A172 (cell line): ENCODE measurements at regions not wholly inside any gene's neighbourhood (a gene's known extent, or its start where the extent isn't known, plus 50 kb on each side); places are given as distances from the start of the nearest gene placed in this dataset.
"Not testable (repeated sequence)": the region's sequence is repeated elsewhere in the genome, so short reads cannot be mapped to it uniquely, and the experiment has no call there.

ENCODE experiments used
- DNase-seq: peaks from one replicate; pipeline ENCODE4 v3.0.0-alpha.2; 2015; ENCODE audit warnings: low spot score

GRCh38 chr16:47907109-47907508 is 248.7 kb downstream of the ABCC12 start:
- DNase-seq = no peak

GRCh38 chr16:47905771-47906170 is 250.0 kb downstream of the ABCC12 start:
- DNase-seq = peak; percentile 38

GRCh38 chr16:47904691-47905090 is 251.1 kb downstream of the ABCC12 start:
- no peak for DNase-seq

DNA sequence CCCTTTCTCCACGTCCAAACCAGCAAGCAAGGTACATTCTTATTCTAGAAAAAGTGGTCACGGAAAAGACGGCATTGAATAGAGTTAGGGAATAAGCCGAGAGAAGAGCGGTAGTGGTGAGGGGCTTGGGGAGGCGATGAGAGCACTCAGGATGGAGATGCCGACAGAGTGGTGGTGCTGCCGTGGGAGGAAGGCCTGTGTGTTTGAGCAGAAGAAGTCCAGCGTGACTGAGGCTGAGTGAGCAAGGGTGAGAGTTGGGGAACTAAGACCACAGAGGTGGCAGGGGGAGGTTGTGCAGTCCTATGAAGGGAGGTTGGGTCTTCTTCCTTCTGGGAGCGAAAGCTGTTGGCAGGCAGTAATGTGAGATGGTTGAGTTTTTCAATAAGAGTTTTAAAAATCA is 252.3 kb downstream of the ABCC12 start:
- no peak for DNase-seq

- DNase-seq = not testable (repeated sequence)
Observed at GRCh38 chr16:47897105-47897504, 258.7 kb downstream of the ABCC12 start.

GRCh38 chr16:47895146-47895545 is 260.6 kb downstream of the ABCC12 start:
- DNase-seq = no peak

GRCh38 chr16:47892999-47893398 is 262.8 kb downstream of the ABCC12 start:
- DNase-seq = no peak

GRCh38 chr16:47888734-47889133 is 267.1 kb downstream of the ABCC12 start:
- no peak for DNase-seq

DNA sequence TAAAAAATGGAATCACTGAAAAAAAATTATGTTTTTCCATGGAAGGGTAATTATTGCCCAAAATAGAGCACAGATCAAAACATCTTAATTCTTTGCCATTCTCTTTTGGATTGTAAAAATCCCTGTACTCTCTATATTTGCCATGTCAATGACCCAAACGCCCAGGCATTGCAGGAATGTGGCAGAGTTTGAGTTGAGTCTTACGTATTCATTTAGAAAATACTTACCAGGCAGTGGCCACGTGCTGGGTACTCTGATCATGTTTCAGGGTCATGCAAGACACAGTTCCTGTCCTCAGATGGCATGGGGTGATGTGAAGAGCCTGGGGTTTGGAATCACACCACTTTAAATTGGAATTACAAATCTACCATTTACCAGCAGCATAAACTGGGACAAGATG is 267.7 kb downstream of the ABCC12 start:
- DNase-seq = peak; percentile 64

DNA sequence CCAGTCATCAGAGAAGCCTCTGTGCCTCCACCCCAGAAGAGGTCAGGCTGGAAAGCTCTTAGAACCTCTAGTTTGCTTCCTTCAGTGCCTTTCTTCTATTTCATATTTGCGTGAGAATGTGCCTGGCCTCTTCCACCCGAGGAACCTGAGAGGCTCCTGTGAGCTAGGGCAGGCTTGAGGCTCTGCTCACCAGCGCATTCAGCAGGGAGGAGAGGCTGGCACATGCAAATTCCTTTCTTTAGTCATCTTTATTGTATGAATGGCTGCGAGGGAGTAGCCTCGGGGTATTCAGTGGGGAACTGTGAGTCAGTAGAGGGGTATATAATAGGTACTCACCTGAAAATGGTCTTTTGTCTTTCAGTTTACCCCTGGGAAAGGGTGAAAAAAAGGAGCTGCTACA is 268.3 kb downstream of the ABCC12 start:
- peak; percentile 38 for DNase-seq

GRCh38 chr16:47886631-47887415 is 269.0 kb downstream of the ABCC12 start:
- no peak for DNase-seq

DNA sequence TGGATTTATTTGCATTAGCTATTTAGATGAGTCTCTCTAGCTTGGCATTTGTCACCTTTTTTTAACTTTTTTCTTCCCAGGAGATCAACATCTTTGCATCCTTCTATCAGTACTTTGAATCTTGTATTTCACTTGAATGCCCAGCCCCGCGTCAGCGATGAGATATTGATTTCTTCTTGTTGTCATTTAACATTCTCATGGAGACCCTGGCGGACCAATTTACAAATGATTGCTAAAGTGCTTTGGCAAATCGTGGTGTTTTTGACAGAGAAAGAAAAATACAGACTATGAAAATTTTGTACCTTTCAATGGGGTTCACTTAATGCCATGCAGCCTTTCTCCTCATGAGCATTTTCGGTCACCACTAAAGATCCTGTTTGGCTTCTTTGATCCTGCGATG is 269.7 kb downstream of the ABCC12 start:
- DNase-seq = no peak

GRCh38 chr16:47885489-47885888 is 270.3 kb downstream of the ABCC12 start:
- no peak for DNase-seq

- no peak for DNase-seq
Observed at GRCh38 chr16:47884116-47884725, 271.6 kb downstream of the ABCC12 start.

DNA sequence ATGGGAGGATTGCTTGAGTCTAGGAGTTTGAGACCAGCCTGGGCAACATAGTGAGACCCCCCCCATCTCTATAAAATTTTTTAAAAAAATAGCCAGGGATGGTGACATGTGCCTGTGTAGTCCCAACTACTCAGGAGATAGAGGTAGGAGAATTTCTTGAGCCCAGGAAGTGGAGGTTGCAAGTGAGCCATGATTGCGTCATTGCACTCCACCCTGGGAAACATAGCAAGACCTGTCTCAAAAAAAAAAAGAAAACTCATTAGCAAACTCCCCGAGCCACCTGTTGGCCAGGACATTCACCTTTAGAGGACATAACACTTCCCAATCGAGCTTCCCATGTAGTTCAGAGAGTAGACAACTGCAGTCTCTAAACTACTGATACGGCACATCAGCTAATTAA is 274.2 kb downstream of the ABCC12 start:
- DNase-seq = no peak

GRCh38 chr16:47880653-47881052 is 275.1 kb downstream of the ABCC12 start:
- no peak for DNase-seq

DNA sequence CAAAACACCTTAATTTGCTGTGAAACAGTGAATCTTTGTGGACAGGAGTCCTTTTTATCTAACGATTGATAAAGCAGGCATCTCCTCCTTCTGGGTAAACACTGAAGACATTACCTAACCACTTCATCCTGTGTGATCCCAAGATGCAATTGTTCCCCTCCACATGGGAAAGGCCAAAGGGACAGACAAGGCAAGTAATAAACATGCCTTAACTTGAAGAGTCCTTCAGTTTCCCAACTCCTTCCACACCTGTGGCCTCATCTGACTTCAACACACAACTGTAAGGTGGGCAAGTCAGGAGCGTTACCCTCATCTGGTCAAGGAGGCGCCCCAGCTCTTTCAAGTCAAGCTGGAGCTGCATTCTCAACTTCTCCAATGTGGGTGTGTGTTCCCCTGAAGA is 278.6 kb downstream of the ABCC12 start:
- DNase-seq = no peak

GRCh38 chr16:47876511-47876910 is 279.3 kb downstream of the ABCC12 start:
- DNase-seq = no peak

- DNase-seq = no peak
Observed at GRCh38 chr16:47873434-47873833, 282.4 kb downstream of the ABCC12 start.

- DNase-seq = peak; percentile 53
Observed at GRCh38 chr16:47872225-47872624, 283.6 kb downstream of the ABCC12 start.

DNA sequence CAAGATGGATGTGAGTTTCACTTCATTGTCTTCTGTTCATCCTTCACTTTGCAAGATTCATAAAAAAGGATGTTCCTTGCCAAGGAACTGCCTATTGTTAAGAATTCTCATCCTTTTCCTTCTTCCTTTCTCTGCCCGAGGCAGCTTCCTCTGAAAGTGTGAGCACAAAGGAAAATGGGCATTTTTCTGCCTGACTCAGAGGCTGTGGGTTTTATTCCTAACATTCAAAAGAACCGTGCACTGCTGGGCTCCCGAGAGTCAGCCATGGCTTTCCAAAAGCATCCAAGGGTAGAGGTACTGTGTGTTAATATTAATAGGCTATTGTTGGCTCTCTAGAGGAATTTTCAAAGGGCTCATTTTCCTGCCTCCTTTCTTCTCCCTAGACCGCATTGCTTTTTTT is 289.4 kb downstream of the ABCC12 start:
- DNase-seq = no peak

- DNase-seq = no peak
Observed at GRCh38 chr16:47865337-47865855, 290.4 kb downstream of the ABCC12 start.

- DNase-seq = not testable (repeated sequence)
Observed at GRCh38 chr16:47864262-47864661, 291.5 kb downstream of the ABCC12 start.
